NCI-H446 treated with DMSO at 0.1 percent for 48 hours (cell line): ENCODE measurements at regions not wholly inside any gene's neighbourhood (a gene's known extent, or its start where the extent isn't known, plus 50 kb on each side); places are given as distances from the start of the nearest gene placed in this dataset.
"Not testable (repeated sequence)": the region's sequence is repeated elsewhere in the genome, so short reads cannot be mapped to it uniquely, and the experiment has no call there.

Experiments
- DNase-seq: peaks from one replicate; lab custom pipeline; 2025; lab: John Stamatoyannopoulos, UW

GRCh38 chr11:101835506-101836063 is 79.2 kb upstream of the CEP126 start:
- DNase-seq, result no peak

GRCh38 chr11:101830475-101830874 is 84.3 kb upstream of the CEP126 start:
- DNase-seq, result not testable (repeated sequence)

- no peak for DNase-seq
Measured at GRCh38 chr11:101825531-101825930, 89.3 kb upstream of the CEP126 start.

DNA sequence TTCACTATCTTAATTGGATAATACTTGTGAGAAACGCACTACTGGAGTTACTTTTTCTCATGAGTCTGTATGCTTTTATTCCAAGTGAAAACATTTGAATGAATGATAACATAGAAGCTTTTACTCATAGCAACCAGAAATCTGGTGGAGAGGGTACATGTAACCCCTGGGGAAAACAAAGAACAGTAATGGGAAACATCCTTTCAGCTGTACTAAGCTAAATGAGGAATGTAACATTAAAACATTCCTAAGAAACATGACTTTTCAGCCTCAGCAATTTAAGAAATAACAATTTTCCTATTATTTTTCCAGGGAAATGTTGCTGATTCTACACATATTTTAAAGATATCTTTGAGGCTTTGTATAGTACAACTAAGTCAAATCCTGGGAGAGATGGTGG is 97.2 kb upstream of the CEP126 start:
- no peak for DNase-seq

DNA sequence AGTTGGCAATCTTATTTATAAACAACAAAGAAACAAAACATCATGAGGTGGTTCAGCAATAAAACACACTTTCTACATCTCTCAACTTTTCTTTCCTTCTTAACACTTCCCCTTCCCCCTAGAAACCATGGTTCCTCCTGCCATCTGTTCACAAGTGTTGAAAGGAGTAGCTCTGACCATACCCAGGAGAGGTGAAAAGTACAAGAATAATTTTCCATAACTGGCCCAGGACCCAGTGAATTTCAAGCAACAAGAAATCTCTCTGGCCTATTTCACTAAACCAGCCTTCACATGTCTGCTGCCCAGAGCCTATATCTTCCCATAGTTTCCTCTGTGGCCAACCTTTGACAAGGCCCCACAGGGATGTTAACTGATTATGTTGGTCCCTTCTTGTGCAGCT is 98.2 kb upstream of the CEP126 start:
- DNase-seq, result no peak

GRCh38 chr11:101812546-101812945 is 102.3 kb upstream of the CEP126 start:
- DNase-seq, result no peak

GRCh38 chr11:101810546-101810945 is 104.3 kb upstream of the CEP126 start:
- DNase-seq, result no peak

DNA sequence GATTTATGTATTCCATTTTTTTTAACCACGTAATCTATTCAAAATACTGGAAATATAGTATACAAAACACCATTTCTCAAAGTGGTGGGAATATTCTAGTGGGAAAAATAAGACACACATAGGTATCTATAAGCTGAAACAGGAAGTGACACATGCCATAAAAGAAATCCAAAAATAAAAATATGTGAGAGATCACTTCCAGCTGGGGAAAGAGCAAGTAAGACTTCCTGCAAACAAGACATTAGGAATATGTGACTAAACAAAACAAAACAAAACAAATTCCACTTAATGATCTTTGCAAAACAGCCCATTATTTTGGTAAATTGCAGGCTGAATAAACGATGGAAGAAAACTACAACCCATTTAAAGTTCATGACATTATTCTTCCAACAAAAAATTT is 107.3 kb upstream of the CEP126 start:
- no peak for DNase-seq

- DNase-seq, result no peak
Measured at GRCh38 chr11:101803651-101804050, 111.2 kb upstream of the CEP126 start.

- no peak for DNase-seq
Measured at GRCh38 chr11:101797335-101797734, 117.5 kb upstream of the CEP126 start.

GRCh38 chr11:101792814-101793213 is 122.0 kb upstream of the CEP126 start:
- no peak for DNase-seq

DNA sequence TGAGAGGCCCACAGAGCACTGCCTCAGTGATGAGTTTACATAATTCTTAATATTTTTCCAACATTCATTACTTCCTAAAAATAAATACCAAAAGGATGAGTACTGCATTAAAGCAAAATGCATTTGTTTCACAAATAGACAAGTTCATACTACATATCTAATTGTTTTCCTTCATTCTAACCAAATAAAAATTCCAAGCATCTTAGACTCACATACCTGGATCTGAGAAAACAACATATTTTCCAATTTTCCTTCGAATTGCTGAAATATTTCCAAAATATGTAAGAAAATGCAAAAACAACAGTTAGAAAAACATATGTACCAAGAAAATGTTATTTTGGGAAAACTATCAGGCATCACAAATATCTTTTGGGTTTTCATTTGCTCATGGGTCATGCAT is 127.9 kb upstream of the CEP126 start:
- DNase-seq, result no peak

DNA sequence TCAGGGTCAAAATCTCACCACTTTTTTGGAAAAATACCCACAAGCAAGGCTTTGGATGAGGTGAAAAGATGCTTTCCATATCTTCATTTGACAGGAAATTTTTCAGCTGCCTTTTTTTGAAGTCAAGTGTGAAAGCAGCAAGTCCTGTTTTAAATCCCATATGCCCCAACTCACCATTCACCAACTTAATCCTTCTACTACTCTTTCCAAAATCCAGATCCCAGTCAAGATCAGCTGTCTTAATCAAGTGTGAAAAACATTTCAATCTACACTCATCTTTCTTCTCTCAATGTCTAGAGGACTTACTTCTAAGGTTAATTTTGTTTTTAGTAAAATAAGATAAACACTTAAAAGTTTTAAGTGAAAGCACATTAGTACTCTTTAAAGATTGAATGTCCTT is 128.4 kb upstream of the CEP126 start:
- DNase-seq, result no peak

DNA sequence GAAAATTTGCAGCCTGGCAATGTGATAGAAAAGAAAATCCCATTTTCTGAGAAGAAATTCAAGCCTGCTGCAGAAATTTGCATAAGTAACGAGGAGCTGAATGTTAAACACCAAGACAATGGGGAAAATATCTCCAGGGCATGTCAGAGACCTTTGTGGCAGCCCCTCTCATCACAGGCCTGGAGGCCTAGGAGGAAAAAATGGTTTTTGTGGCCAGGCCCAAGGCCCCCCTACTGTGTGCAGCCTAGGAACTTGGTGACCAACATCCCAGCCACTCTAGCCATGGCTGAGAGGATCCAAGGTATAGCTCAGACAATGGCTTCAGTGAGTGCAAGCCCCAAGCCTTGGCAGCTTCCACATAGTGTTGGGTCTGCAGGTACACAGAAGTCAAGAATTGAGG is 135.6 kb upstream of the CEP126 start:
- DNase-seq, result not testable (repeated sequence)

GRCh38 chr11:101777476-101777875 is 137.3 kb upstream of the CEP126 start:
- DNase-seq, result no peak

GRCh38 chr11:101775033-101775432 is 139.8 kb upstream of the CEP126 start:
- DNase-seq, result no peak

DNA sequence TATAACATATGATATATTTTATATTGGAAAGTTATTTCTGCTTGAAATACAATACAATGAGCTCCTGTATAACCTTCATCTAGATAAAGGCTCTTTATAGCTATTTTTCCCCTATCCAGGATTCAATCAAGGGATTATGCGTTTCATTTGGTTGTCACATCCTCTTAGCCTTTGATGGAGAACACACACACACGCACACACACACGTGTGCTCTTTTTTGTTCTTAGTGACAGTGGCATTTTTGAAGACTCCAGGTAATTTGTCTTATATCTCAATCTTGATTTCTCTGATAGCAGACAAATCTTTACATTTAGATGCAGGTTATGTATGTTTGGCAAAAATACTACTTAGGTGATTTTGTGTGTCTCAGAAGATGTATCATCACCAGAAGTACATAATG is 144.2 kb upstream of the CEP126 start:
- no peak for DNase-seq

DNA sequence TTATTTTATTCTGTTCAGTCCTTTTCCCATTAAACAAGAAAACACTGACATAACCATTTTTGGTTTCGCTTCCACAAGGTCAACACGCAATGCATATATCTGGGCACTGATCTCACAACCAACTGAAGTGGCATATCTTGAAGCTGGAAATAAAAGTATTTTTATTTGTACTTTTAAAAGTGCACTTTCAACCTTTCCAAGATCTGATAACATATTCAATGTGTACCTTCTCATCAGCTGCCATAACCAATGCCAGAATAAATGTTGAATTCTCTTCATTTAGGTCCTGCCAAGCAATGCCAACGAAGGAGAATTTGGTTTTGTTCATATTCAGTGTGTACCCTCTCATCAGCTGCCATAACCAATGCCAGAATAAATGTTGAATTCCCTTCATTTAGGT is 148.9 kb upstream of the CEP126 start:
- no peak for DNase-seq

- no peak for DNase-seq
Measured at GRCh38 chr11:101759771-101760450, 154.9 kb upstream of the CEP126 start.

GRCh38 chr11:101757741-101758140 is 157.1 kb upstream of the CEP126 start:
- DNase-seq, result no peak

DNA sequence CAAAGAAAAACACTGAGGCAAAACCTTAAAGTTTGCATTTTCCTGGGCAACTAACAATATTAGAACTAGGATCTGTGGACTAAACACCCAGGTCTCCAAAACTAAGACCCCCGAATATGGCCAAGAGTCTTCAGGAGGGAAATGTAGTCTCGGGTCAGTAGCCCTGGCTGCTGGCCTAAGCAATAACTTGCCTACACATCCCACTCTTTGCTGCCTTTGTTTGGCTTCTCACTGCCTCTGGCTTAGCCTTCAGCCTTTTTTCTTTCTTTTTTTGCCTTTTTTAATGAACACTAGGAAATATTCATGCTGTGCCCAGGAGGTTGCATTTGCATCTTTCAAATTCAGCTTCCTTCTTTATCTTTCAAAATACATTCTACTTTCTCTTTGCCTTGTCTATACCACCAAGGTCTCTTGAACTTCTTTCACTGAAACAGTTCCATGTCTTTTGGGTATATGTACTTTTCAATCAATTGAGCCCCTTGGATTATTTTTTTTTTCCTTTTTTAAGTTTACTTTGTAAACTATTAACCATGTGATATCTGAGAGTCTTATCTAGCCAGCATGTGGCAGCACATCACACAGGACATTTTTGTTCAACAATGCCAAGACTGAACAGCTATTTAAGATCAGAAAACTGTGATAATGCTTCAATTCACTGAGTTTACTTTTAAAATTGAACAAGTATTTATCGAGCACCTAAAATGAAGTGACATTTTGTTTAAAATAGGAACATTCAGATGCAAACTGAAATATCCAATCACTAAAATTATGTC is 165.0 kb upstream of the TRPC6 start:
- DNase-seq, result no peak

DNA sequence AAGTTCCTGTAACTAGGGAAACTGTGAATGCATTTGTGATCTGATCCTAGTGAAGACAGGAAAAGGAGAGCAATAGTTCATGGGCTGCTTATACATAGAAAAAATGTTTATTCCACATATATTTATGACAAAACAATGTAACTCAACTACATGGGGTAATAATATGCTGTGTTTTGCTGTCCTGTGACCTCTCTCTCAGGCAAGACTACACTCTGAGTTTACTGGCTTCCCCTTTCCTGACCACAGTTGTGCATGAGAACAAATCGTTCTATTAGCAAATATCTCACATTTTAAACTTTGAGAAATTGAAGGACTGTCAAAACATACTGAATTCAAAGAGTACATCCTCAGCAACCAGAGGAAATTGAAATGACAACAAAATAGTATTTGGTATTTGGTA is 161.9 kb upstream of the TRPC6 start:
- DNase-seq, result no peak

GRCh38 chr11:101743828-101744227 is 160.0 kb upstream of the TRPC6 start:
- DNase-seq, result no peak
